GM23248 (cell line): ENCODE measurements at regions not wholly inside any gene's neighbourhood (a gene's known extent, or its start where the extent isn't known, plus 50 kb on each side); places are given as distances from the start of the nearest gene placed in this dataset.

Experiments
- DNase-seq: peaks from one replicate; pipeline ENCODE4 v3.0.0-alpha.2; 2015
- H2AFZ ChIP-seq: fragments of 200-600 bp; sonication (generic); 2 replicates; pipeline ENCODE4 v1.6.1; 2016; ENCODE audit warnings: antibody characterized with exemption
- H3F3A ChIP-seq: fragments of 200-600 bp; sonication (generic); 2 replicates; pipeline ENCODE4 v1.6.1; 2016; ENCODE audit warnings: mild to moderate bottlenecking, antibody characterized with exemption, mixed run types; ENCODE audit not compliant: insufficient read depth
- H3K27ac ChIP-seq: fragments of 200-600 bp; sonication (generic); 2 replicates; pipeline ENCODE4 v1.5.1; 2016; ENCODE audit warnings: mild to moderate bottlenecking
- H3K27me3 ChIP-seq: fragments of 200-600 bp; sonication (generic); replicated peaks from 2 replicates; pipeline ENCODE4 v1.6.1; 2016; ENCODE audit warnings: mild to moderate bottlenecking; ENCODE audit not compliant: insufficient read depth
- H3K36me3 ChIP-seq: fragments of 200-600 bp; sonication (generic); 2 replicates; pipeline ENCODE4 v1.6.1; 2016; ENCODE audit warnings: low read depth, mild to moderate bottlenecking
- H3K4me1 ChIP-seq: fragments of 200-600 bp; sonication (generic); 2 replicates; pipeline ENCODE4 v1.6.1; 2016; ENCODE audit warnings: mild to moderate bottlenecking; ENCODE audit not compliant: insufficient read depth
- H3K4me2 ChIP-seq: fragments of 200-600 bp; sonication (generic); one replicate; pipeline ENCODE4 v1.6.1; 2016; ENCODE audit warnings: mild to moderate bottlenecking; ENCODE audit not compliant: unreplicated experiment
- H3K4me3 ChIP-seq: fragments of 200-600 bp; sonication (generic); 2 replicates; pipeline ENCODE4 v1.5.1; 2016; ENCODE audit warnings: mild to moderate bottlenecking
- H3K79me2 ChIP-seq: fragments of 200-600 bp; sonication (generic); 2 replicates; pipeline ENCODE4 v1.6.1; 2016; ENCODE audit warnings: mild to moderate bottlenecking; ENCODE audit not compliant: insufficient read depth
- H3K9ac ChIP-seq: fragments of 200-600 bp; sonication (generic); 2 replicates; pipeline ENCODE4 v1.6.1; 2016; ENCODE audit warnings: mild to moderate bottlenecking
- H3K9me2 ChIP-seq: fragments of 200-600 bp; sonication (generic); 2 replicates; pipeline ENCODE4 v1.6.1; 2016; ENCODE audit warnings: mixed run types, mild to moderate bottlenecking, moderate library complexity; ENCODE audit not compliant: insufficient read depth
- H3K9me3 ChIP-seq: fragments of 200-600 bp; sonication (generic); one replicate; pipeline ENCODE4 v1.6.1; 2017; ENCODE audit warnings: low read depth
- H4K20me1 ChIP-seq: fragments of 200-600 bp; sonication (generic); 2 replicates; pipeline ENCODE4 v1.6.0; 2016; ENCODE audit not compliant: insufficient read depth
- EZH2 ChIP-seq: fragments of 200-600 bp; sonication (generic); IDR thresholded peaks from 2 replicates; pipeline ENCODE4 v1.6.1; 2018; ENCODE audit warnings: antibody characterized with exemption, mild to moderate bottlenecking; ENCODE audit not compliant: insufficient read depth, poor library complexity, severe bottlenecking
- EZH2phosphoT487 ChIP-seq: fragments of 200-600 bp; sonication (generic); IDR thresholded peaks from 2 replicates; pipeline ENCODE4 v1.6.1; 2018; ENCODE audit warnings: antibody characterized with exemption, moderate library complexity, mild to moderate bottlenecking, low read depth; ENCODE audit not compliant: insufficient read depth
- WGBS, 2 experiments: methylation state at CpG; one replicate each; pipeline ENCODE4 v1.1.6; 2015 to 2017; ENCODE audit warnings: low lambda C conversion rate in 2 of 2, low coverage in 1 of 2; ENCODE audit errors: missing lambda C conversion rate in 2 of 2; 5-methylcytosine and 5-hydroxymethylcytosine counted together
- in situ Hi-C: fragments of 300-500 bp; cut with MboI; formaldehyde crosslinking; loops from 2 replicates; pipeline ENCODE4 v1.15.0; 2020

DNA sequence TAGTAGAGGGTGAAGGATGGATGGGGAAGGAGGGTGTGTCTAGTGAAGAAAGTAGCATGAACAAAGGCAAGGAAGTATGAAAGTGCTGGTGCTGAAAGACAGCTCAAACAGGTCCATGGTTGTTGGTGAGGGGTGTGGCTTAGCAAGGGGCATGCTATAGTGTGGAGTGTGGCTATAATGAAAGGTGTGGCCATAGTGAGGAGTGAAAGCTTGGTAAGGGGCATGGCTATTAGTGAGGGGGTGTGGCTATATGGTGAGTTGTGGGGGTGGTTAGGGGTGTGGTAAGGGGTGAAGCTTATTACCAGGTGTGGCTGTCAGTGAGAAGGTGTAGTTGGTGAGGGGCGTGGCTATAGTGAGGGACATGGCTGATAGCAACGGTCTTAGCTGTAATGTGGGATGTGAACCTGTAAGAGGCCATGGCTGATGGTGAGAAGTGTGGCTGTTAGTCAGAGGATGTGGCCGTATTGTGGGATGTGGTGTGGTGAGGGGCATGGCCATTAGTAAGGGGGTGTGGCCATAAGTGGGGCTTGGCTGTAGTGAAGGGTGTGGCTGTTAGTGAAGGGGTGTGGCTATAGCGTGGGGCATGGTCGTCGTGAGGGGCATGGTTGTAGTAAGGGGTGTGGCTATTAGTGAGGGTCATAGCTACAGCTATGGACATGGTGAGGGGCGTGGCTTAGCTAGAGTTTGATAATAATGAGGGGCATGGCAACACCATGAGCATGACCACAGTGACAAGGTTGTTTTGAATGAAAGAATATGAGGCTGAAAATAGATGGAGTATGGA is 549.6 kb downstream of the FBXO15 start:
- TF ChIP-seq EZH2phosphoT487 = no peak
- TF ChIP-seq EZH2 = no peak
- H3K4me2 ChIP-seq = no peak overlapping the region
- H3K27me3 ChIP-seq = no peaks in the 10 kb centered on the region
- in situ Hi-C loops = no loop called here
- H3K4me1 ChIP-seq = no peaks in the 10 kb centered on the region
- H3K36me3 ChIP-seq = no peaks in the 10 kb centered on the region
- H2AFZ ChIP-seq = no peak overlapping the region
- no peaks in the 10 kb centered on the region for H3F3A ChIP-seq
- H3K9ac ChIP-seq = no peak overlapping the region
- no peaks in the 10 kb centered on the region for H3K9me3 ChIP-seq
- H3K4me3 ChIP-seq = no peak overlapping the region
- H3K9me2 ChIP-seq = no peaks in the 10 kb centered on the region
- 59 to 70% methylated on average over 6 to 7 of the region's 7 CpGs for WGBS, 2 experiments
- H4K20me1 ChIP-seq = no peaks in the 10 kb centered on the region
- no peak for DNase-seq
- no peaks in the 10 kb centered on the region for H3K79me2 ChIP-seq
- no peak overlapping the region for H3K27ac ChIP-seq

DNA sequence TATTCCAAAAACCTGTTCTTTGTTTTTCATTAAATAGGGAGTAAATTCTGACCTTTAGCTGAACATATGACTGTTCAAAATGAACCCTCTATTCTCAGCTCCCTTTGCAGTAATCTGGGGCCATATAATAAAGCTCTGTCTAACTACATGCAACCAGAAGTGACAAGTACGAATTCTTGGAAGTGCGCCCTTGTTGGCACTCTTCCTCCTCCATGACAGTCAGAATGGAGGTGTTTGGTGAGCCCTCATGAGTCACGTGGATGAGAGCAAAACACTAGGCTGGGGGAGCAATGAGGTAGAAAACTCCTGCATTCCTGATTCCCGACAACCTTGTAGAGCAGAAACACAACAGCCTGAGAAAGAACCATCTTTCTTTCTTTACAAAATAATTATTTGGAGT is 552.9 kb downstream of the FBXO15 start:
- in situ Hi-C loops = no loop called here
- Histone ChIP-seq H3K27ac (no peak overlapping the region), H4K20me1 (no peaks in the 10 kb centered on the region), H3K79me2 (no peaks in the 10 kb centered on the region), H3K4me2 (no peak overlapping the region), H3K4me3 (no peak overlapping the region), H3K9me3 (no peaks in the 10 kb centered on the region), H2AFZ (no peak overlapping the region), H3K9ac (no peak overlapping the region), H3K36me3 (no peaks in the 10 kb centered on the region), H3K4me1 (no peaks in the 10 kb centered on the region), H3F3A (no peaks in the 10 kb centered on the region), H3K27me3 (no peaks in the 10 kb centered on the region), H3K9me2 (no peaks in the 10 kb centered on the region)
- 47 to 54% methylated on average over 4 of the region's 4 CpGs for WGBS, 2 experiments
- peak; percentile 3 for DNase-seq
- TF ChIP-seq EZH2phosphoT487 (no peak), EZH2 (no peak)

DNA sequence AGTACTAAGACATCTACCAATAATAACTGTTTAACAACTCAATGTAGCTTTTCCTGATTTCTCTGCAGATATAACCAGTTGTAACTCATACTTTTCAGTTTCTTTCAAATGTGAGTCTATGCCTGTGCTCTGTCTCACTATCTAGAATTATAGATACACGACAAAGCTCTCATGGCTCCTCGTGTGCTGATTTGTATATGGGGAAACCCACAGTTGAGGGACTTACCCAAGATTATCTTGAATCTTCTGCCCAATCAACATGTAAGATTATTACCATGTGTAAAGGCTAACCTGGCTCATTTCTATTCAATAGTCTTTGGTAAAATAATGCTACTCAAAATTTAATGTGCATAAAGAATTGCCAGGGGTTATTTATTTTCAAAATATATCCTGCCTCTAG is 554.4 kb downstream of the FBXO15 start:
- H3K4me2 ChIP-seq = no peak overlapping the region
- H3K27ac ChIP-seq = no peak overlapping the region
- H2AFZ ChIP-seq = no peak overlapping the region
- in situ Hi-C loops = no loop called here
- WGBS, 2 experiments = 45 to 64% methylated on average over 2 of the region's 2 CpGs
- H3K9me3 ChIP-seq = no peaks in the 10 kb centered on the region
- H3K4me1 ChIP-seq = no peaks in the 10 kb centered on the region
- no peaks in the 10 kb centered on the region for H3K9me2 ChIP-seq
- no peaks in the 10 kb centered on the region for H3F3A ChIP-seq
- no peaks in the 10 kb centered on the region for H3K27me3 ChIP-seq
- no peaks in the 10 kb centered on the region for H4K20me1 ChIP-seq
- TF ChIP-seq EZH2phosphoT487 = no peak
- no peak for TF ChIP-seq EZH2
- DNase-seq = no peak
- H3K9ac ChIP-seq = no peak overlapping the region
- no peaks in the 10 kb centered on the region for H3K79me2 ChIP-seq
- H3K4me3 ChIP-seq = no peak overlapping the region
- H3K36me3 ChIP-seq = no peaks in the 10 kb centered on the region

DNA sequence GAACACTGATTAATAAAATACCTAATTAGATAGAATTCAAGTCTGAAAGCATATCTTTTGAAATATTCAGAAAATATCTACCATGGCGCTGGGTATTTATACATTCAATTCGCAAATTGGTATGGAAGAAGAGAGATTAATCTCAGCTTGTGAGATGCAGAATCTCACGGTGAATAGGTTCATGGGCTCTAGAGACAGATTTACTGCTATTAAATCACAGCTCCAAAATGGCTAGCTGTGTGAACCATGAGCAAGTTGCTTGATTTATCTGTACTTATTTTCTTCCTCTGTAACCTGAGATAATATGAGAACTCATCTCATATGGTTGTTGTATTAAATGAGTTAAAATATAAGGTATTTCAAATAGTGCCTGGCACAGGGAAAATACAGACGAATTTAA is 556.7 kb downstream of the FBXO15 start:
- H3K79me2 ChIP-seq = no peaks in the 10 kb centered on the region
- WGBS, 2 experiments = 39 to 43% methylated on average over 4 of the region's 4 CpGs
- H3K36me3 ChIP-seq = no peaks in the 10 kb centered on the region
- H3K9ac ChIP-seq = no peak overlapping the region
- H3K4me3 ChIP-seq = no peak overlapping the region
- no peak overlapping the region for H2AFZ ChIP-seq
- H3K27me3 ChIP-seq = no peaks in the 10 kb centered on the region
- H3K9me2 ChIP-seq = no peaks in the 10 kb centered on the region
- no peaks in the 10 kb centered on the region for H3K9me3 ChIP-seq
- DNase-seq = no peak
- in situ Hi-C loops = no loop called here
- TF ChIP-seq EZH2 (no peak), EZH2phosphoT487 (no peak)
- H3F3A ChIP-seq = no peaks in the 10 kb centered on the region
- no peaks in the 10 kb centered on the region for H4K20me1 ChIP-seq
- no peaks in the 10 kb centered on the region for H3K4me1 ChIP-seq
- no peak overlapping the region for H3K27ac ChIP-seq
- H3K4me2 ChIP-seq = no peak overlapping the region

DNA sequence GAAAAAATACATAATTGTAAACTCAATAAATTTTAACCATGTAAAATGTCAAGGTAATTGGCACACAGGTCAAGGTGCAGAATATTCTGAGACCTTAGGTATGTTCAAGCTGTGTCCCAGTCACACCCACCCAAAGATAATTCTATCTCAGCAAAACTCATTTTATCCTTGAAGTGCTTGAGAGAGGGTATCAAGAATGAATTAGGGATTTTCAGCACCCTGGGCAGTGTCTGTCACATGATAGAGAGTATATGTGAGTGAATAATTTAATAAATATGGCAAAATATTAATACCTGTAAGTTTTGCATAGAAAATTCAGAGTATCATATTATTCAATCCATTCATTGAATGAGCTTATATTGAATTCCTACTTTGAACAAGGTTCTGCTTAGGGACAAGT is 567.9 kb downstream of the FBXO15 start:
- H3K27me3 ChIP-seq = no peaks in the 10 kb centered on the region
- no peak for TF ChIP-seq EZH2
- no peak for TF ChIP-seq EZH2phosphoT487
- no peak overlapping the region for H2AFZ ChIP-seq
- H3K9ac ChIP-seq = no peak overlapping the region
- H4K20me1 ChIP-seq = no peaks in the 10 kb centered on the region
- H3K4me1 ChIP-seq = peaks cover 7% of the 10 kb centered on the region
- no peak for DNase-seq
- 0 out of 2 replicates have a peak, but pooled peaks cover 3% of the 10 kb centered on the region for H3F3A ChIP-seq
- no peak overlapping the region for H3K4me2 ChIP-seq
- no peaks in the 10 kb centered on the region for H3K79me2 ChIP-seq
- no peaks in the 10 kb centered on the region for H3K9me3 ChIP-seq
- no peak overlapping the region for H3K27ac ChIP-seq
- 0 out of 2 replicates have a peak, but pooled peaks cover 6% of the 10 kb centered on the region for H3K9me2 ChIP-seq
- H3K4me3 ChIP-seq = no peak overlapping the region
- no peaks in the 10 kb centered on the region for H3K36me3 ChIP-seq
- in situ Hi-C loops = no loop called here
